HUES48 (cell line): ENCODE measurements at regions not wholly inside any gene's neighbourhood (a gene's known extent, or its start where the extent isn't known, plus 50 kb on each side); places are given as distances from the start of the nearest gene placed in this dataset.
"Not testable (repeated sequence)": the region's sequence is repeated elsewhere in the genome, so short reads cannot be mapped to it uniquely, and the experiment has no call there.

Experiments used
- H3K27ac ChIP-seq: one replicate; pipeline ENCODE4 v1.7.0; 2013; ENCODE audit warnings: low read depth, low read length, inconsistent platforms
- H3K27me3 ChIP-seq: 2 replicates; pipeline ENCODE4 v1.6.1; 2013; ENCODE audit warnings: mild to moderate bottlenecking, low read length; ENCODE audit not compliant: control insufficient read depth, insufficient read depth
- H3K36me3 ChIP-seq: 2 replicates; pipeline ENCODE4 v1.6.1; 2013; ENCODE audit warnings: low read length; ENCODE audit not compliant: control insufficient read depth, insufficient read depth
- H3K4me1 ChIP-seq: 2 replicates; pipeline ENCODE4 v1.6.1; 2013; ENCODE audit warnings: mild to moderate bottlenecking, low read length; ENCODE audit not compliant: control insufficient read depth, insufficient read depth
- H3K4me3 ChIP-seq: 2 replicates; pipeline ENCODE4 v1.5.1; 2013; ENCODE audit warnings: mild to moderate bottlenecking, low read depth, low read length
- H3K9ac ChIP-seq: 2 replicates; pipeline ENCODE4 v1.6.1; 2013; ENCODE audit warnings: mild to moderate bottlenecking, low read depth, low read length, moderate library complexity
- H3K9me3 ChIP-seq: 2 replicates; pipeline ENCODE4 v1.6.1; 2013; ENCODE audit warnings: low read length; ENCODE audit not compliant: control insufficient read depth, insufficient read depth

GRCh38 chrX:46228389-46228788 is 316.8 kb downstream of the ZNF674 start:
- Histone ChIP-seq H3K4me3 (no peak overlapping the region), H3K9ac (no peak overlapping the region), H3K4me1 (no peaks in the 10 kb centered on the region), H3K27me3 (no peaks in the 10 kb centered on the region), H3K27ac (no peak overlapping the region), H3K9me3 (no peaks in the 10 kb centered on the region), H3K36me3 (no peaks in the 10 kb centered on the region)

DNA sequence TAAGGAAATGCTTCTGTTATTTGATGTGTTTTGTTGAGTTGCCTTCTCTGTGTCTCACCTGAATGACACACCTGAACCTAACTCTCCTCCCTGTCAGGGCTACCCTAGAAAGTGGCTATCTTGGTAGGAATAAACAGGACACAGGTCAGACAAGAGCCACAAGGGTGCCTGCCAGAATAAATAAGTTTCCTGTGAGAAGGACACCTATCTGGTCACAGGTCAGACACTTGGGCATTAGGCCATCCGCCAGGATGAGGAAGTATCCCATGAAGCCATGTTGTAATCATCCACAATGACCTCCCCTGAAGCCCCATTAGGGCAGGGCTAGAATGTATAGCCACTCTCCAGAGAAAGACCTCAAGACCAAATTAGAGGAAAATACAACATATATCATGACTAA is 318.8 kb downstream of the ZNF674 start:
- no peak overlapping the region for H3K27ac ChIP-seq
- no peak overlapping the region for H3K9ac ChIP-seq
- H3K4me1 ChIP-seq: no peaks in the 10 kb centered on the region
- H3K9me3 ChIP-seq: no peaks in the 10 kb centered on the region
- H3K27me3 ChIP-seq: no peaks in the 10 kb centered on the region
- H3K4me3 ChIP-seq: no peak overlapping the region
- no peaks in the 10 kb centered on the region for H3K36me3 ChIP-seq

DNA sequence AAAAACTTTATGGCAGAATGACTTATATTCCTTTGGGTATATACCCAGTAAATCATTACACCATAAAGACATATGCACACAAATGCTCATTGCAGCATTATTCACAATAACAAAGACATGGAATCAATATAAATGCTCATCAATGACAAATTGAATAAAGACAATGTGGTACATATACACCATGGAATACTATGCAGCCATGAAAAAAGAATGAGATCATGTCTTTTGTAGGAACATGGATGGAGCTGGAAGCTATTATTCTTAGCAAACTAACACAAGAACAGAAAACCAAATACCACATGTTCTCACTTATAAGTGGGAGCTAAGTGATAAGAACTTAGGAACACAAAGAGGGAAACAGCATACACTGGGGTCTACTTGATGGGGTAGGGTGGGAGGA is 321.7 kb downstream of the ZNF674 start:
- not testable (repeated sequence) for H3K27me3 ChIP-seq, H3K9ac ChIP-seq, H3K9me3 ChIP-seq, H3K4me3 ChIP-seq, H3K36me3 ChIP-seq, H3K27ac ChIP-seq, H3K4me1 ChIP-seq

GRCh38 chrX:46220822-46221221 is 324.4 kb downstream of the ZNF674 start:
- Histone ChIP-seq H3K4me1 (peaks cover 6% of the 10 kb centered on the region; the same call in 1 of the 2 replicates), H3K27ac (no peak overlapping the region), H3K36me3 (no peaks in the 10 kb centered on the region), H3K4me3 (no peak overlapping the region), H3K9me3 (no peaks in the 10 kb centered on the region), H3K27me3 (no peaks in the 10 kb centered on the region), H3K9ac (no peak overlapping the region)

GRCh38 chrX:46218373-46218772 is 326.8 kb downstream of the ZNF674 start:
- H3K27me3 ChIP-seq: no peaks in the 10 kb centered on the region
- H3K9me3 ChIP-seq: no peaks in the 10 kb centered on the region
- H3K4me3 ChIP-seq: no peak overlapping the region
- no peak overlapping the region for H3K27ac ChIP-seq
- H3K36me3 ChIP-seq: no peaks in the 10 kb centered on the region
- peaks cover 6% of the 10 kb centered on the region; the same call in 1 of the 2 replicates for H3K4me1 ChIP-seq
- no peak overlapping the region for H3K9ac ChIP-seq

GRCh38 chrX:46216406-46216805 is 328.8 kb downstream of the ZNF674 start:
- H3K4me1 ChIP-seq: peaks cover 6% of the 10 kb centered on the region; the same call in 1 of the 2 replicates

DNA sequence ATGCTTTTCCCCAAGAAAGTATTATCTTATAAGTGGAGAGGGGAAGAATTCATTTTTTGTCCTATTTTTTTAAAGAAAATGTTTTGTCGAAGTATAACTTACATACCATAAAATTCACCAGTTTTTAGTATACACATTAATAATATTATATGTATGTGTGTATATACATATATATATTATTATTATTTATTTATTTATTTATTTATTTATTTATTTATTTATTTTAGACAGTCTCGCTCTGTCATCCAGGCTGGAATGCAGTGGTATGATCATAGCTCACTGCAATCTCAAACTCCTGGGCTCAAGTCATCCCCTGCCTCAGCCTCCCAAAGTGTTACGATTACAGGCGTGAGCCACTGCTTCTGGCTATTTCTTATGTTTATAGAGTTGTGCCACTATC is 334.1 kb downstream of the ZNF674 start:
- no peak overlapping the region for H3K27ac ChIP-seq
- H3K4me3 ChIP-seq: no peak overlapping the region
- peaks cover 21% of the 10 kb centered on the region; the same call in 1 of the 2 replicates for H3K4me1 ChIP-seq
- H3K9ac ChIP-seq: no peak overlapping the region
- H3K9me3 ChIP-seq: no peaks in the 10 kb centered on the region
- H3K36me3 ChIP-seq: no peaks in the 10 kb centered on the region
- H3K27me3 ChIP-seq: no peaks in the 10 kb centered on the region

More at GRCh38 chrX:46216406-46216805, 328.8 kb downstream of the ZNF674 start:
- Histone ChIP-seq H3K36me3 (no peaks in the 10 kb centered on the region), H3K27ac (no peak overlapping the region), H3K9me3 (no peaks in the 10 kb centered on the region), H3K27me3 (no peaks in the 10 kb centered on the region), H3K9ac (no peak overlapping the region), H3K4me3 (no peak overlapping the region)

GRCh38 chrX:46209768-46210167 is 335.5 kb downstream of the ZNF674 start:
- Histone ChIP-seq H3K4me3 (no peak overlapping the region), H3K36me3 (no peaks in the 10 kb centered on the region), H3K27me3 (no peaks in the 10 kb centered on the region), H3K9me3 (no peaks in the 10 kb centered on the region), H3K9ac (no peak overlapping the region), H3K27ac (no peak overlapping the region), H3K4me1 (peaks cover 21% of the 10 kb centered on the region; the same call in 1 of the 2 replicates)

DNA sequence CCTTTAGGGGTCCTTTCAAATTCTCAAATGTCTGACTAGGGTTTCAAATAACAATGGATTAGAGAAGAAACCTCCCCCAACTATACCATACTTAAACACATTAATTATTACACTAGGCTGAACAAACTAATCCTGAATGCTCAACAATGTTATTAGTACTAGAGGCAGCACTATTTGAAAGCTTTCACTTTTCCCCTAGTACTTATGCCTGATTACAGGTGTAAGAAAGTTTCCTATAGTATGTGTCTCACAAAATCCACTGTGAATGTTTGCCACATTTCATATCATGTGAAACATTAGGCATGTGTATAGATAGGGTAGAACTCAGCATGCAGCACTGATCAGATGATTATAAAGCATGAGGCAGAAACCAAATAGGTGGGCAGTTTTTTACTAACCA is 336.2 kb downstream of the ZNF674 start:
- no peaks in the 10 kb centered on the region for H3K9me3 ChIP-seq
- no peaks in the 10 kb centered on the region for H3K27me3 ChIP-seq
- H3K4me1 ChIP-seq: peaks cover 22% of the 10 kb centered on the region
- H3K4me3 ChIP-seq: no peak overlapping the region
- H3K9ac ChIP-seq: no peak overlapping the region
- H3K27ac ChIP-seq: no peak overlapping the region
- no peaks in the 10 kb centered on the region for H3K36me3 ChIP-seq

- Histone ChIP-seq H3K36me3 (no peaks in the 10 kb centered on the region), H3K9me3 (no peaks in the 10 kb centered on the region), H3K4me3 (no peak overlapping the region), H3K4me1 (peaks cover 29% of the 10 kb centered on the region), H3K27me3 (no peaks in the 10 kb centered on the region), H3K27ac (no peak overlapping the region), H3K9ac (no peak overlapping the region)
These were observed 336.9 kb downstream of the ZNF674 start for GRCh38 chrX:46208225-46208854.

DNA sequence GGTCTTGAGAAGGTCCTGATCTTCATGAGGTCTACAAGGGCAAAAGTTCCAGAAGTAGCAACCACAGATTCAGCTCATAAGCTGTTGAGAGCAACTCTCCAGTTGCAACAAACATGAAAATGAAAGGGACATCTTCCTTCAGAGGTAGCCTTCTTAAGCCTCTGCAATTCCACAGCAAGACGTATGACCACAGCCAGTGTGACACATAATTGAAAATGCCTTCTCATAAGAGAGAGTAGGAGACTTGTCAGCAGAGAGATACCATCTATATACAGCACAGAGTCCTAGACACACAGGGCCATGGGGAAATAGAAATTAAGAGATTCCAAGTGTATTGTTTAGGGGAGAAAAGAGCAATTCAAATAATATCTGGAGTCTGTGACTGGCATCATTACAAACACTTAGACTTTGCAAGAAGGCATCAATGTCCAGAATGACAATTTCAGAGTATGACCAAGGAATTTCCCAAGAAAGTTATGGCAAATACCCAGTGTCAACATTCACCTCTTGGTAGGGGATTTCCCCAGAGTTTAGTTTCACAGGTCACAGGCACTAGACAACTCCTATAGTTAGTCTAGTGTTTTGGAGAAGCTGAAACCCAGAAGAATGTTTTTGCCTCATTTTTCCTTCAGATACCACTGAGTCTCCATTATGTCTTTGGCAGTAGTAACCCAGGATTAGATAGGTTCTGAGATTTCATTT is 340.3 kb downstream of the ZNF674 start:
- Histone ChIP-seq H3K27ac (no peak overlapping the region), H3K27me3 (no peaks in the 10 kb centered on the region), H3K9me3 (no peaks in the 10 kb centered on the region), H3K36me3 (no peaks in the 10 kb centered on the region), H3K9ac (no peak overlapping the region), H3K4me1 (peaks cover 31% of the 10 kb centered on the region), H3K4me3 (no peak overlapping the region)
